ENCODE measurements at regions not wholly inside any gene's neighbourhood (a gene's known extent, or its start where the extent isn't known, plus 50 kb on each side); places are given as distances from the start of the nearest gene placed in this dataset.

- DNase-seq: no peak
These were observed 637.8 kb downstream of the BCL11B start for GRCh38 chr14:98634043-98634820.

GRCh38 chr14:98638366-98638765 lies 633.6 kb downstream of the BCL11B start:
- no peak for DNase-seq

GRCh38 chr14:98647754-98648153 lies 624.2 kb downstream of the BCL11B start:
- no peak for DNase-seq

- no peak for DNase-seq
These were observed 621.0 kb downstream of the BCL11B start for GRCh38 chr14:98651037-98651436.

GRCh38 chr14:98665007-98665406 lies 607.0 kb downstream of the BCL11B start:
- DNase-seq: no peak

- no peak for DNase-seq
These were observed 605.5 kb downstream of the BCL11B start for GRCh38 chr14:98666545-98666944.

GRCh38 chr14:98682033-98682432 lies 590.0 kb downstream of the BCL11B start:
- DNase-seq: no peak

- DNase-seq: no peak
These were observed 589.3 kb downstream of the BCL11B start for GRCh38 chr14:98682726-98683125.

GRCh38 chr14:98684468-98684867 lies 587.5 kb downstream of the BCL11B start:
- DNase-seq: no peak

GRCh38 chr14:98685725-98686124 lies 586.3 kb downstream of the BCL11B start:
- DNase-seq: no peak

- no peak for DNase-seq
These were observed 583.6 kb downstream of the BCL11B start for GRCh38 chr14:98688446-98688845.

- DNase-seq: no peak
These were observed 582.0 kb downstream of the BCL11B start for GRCh38 chr14:98689951-98690350.

GRCh38 chr14:98692832-98693231 lies 579.2 kb downstream of the BCL11B start:
- DNase-seq: no peak

GRCh38 chr14:98694541-98694940 lies 577.5 kb downstream of the BCL11B start:
- DNase-seq: no peak

- DNase-seq: no peak
These were observed 576.2 kb downstream of the BCL11B start for GRCh38 chr14:98695809-98696208.

GRCh38 chr14:98698341-98698740 lies 573.7 kb downstream of the BCL11B start:
- DNase-seq: no peak

- no peak for DNase-seq
These were observed 571.2 kb downstream of the BCL11B start for GRCh38 chr14:98700748-98701147.

- no peak for DNase-seq
These were observed 570.6 kb downstream of the BCL11B start for GRCh38 chr14:98701377-98701776.

GRCh38 chr14:98704441-98704840 lies 567.6 kb downstream of the BCL11B start:
- no peak for DNase-seq

GRCh38 chr14:98705871-98706300 lies 566.1 kb downstream of the BCL11B start:
- DNase-seq: no peak

- DNase-seq: no peak
These were observed 564.5 kb downstream of the BCL11B start for GRCh38 chr14:98707522-98707921.

- DNase-seq: no peak
These were observed 563.4 kb downstream of the BCL11B start for GRCh38 chr14:98708555-98708954.

- DNase-seq: no peak
These were observed 560.5 kb downstream of the BCL11B start for GRCh38 chr14:98711453-98711852.

- DNase-seq: no peak
These were observed 557.2 kb downstream of the BCL11B start for GRCh38 chr14:98714626-98715425.

Measured in GF-D8 (cell line).